NCI-H187 treated with DMSO at 0.1 percent for 48 hours (cell line): ENCODE measurements at regions not wholly inside any gene's neighbourhood (a gene's known extent, or its start where the extent isn't known, plus 50 kb on each side); places are given as distances from the start of the nearest gene placed in this dataset.
"Not testable (repeated sequence)": the region's sequence is repeated elsewhere in the genome, so short reads cannot be mapped to it uniquely, and the experiment has no call there.

ENCODE experiments used
- DNase-seq: peaks from one replicate; lab custom pipeline; 2025; lab: John Stamatoyannopoulos, UW

- no peak for DNase-seq
Observed at GRCh38 chr7:13198036-13198435, 510.6 kb downstream of the ARL4A start.

DNA sequence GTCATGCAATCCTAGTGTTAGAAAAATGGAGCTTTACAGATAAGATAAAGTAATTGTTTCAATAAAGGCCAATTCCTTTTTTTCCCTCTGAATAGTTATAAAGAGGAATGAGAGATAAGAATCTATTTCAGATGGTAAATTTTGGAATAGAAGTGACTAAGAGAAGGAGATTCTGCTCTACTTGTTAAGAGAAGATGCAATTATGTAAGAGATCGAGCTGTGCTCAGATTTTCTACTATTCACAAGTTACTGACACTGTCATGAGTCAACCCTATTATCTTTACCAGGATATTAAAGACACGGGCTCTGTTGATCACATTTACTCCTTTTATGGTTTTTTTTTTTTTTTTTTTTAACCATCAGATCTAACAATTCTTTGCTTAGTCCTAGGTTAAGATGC is 511.3 kb downstream of the ARL4A start:
- no peak for DNase-seq

- DNase-seq: no peak
Observed at GRCh38 chr7:13201628-13202027, 514.2 kb downstream of the ARL4A start.

GRCh38 chr7:13217768-13218167 is 530.3 kb downstream of the ARL4A start:
- DNase-seq: no peak

- DNase-seq: no peak
Observed at GRCh38 chr7:13225068-13225467, 537.6 kb downstream of the ARL4A start.

GRCh38 chr7:13226385-13226784 is 539.0 kb downstream of the ARL4A start:
- no peak for DNase-seq

- no peak for DNase-seq
Observed at GRCh38 chr7:13231216-13231615, 543.8 kb downstream of the ARL4A start.

- no peak for DNase-seq
Observed at GRCh38 chr7:13235436-13235835, 548.0 kb downstream of the ARL4A start.

DNA sequence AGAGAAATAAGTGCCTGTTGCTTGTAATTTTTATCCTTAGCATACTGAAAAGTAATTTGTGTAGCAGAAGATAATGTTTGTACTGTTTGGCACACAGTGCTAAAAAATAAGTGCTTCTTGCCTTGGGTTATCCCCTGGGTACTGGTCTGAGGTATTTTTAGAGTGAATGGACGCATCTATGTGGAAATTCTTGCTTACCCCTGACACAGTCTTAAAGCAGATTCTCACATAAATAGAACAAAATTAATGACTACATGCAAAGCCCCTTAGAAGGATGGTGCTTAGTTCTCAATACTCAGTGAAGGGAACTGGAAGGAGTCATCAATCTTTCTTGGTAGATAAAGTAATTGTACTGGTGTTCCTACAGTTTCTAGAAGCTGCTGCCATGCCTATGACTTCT is 548.6 kb downstream of the ARL4A start:
- no peak for DNase-seq

DNA sequence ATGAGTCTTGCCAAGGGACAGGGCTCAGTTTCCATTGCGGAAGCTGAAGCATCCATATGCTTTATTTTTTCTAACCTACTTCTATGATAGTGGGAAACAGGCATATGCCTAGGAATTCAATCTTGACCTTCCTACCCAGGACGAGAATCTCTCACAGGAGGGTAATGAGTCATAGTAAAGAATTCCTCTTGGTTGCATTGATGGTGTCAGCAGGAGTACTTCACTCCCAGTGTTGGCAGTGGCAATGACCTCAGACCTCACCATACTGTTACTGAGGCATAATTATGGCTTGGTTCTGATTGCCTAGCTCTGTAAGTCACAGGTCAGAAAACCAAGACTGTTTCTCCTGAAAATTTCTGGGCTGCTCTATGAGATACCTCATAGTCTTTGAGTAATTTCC is 552.9 kb downstream of the ARL4A start:
- DNase-seq: no peak

- no peak for DNase-seq
Observed at GRCh38 chr7:13241416-13241815, 554.0 kb downstream of the ARL4A start.

DNA sequence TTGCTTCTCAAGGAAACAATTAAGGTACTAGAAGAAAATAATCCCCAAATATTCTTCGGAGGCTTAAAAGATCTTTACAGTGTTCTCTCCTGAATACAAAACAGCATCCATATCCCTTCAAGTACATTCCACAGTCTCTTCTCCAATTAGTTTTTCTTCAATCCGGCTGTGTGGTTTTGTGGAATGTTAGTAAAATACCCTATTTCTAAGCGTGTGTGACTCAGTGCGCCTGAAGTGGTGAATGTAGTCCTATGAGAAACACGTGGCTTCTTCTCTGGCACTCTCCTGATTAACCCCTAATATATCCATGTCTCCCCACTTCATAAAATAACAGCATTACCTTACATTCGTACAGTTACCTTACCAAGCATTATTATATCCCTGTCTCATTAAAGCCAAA is 570.2 kb downstream of the ARL4A start:
- no peak for DNase-seq

DNA sequence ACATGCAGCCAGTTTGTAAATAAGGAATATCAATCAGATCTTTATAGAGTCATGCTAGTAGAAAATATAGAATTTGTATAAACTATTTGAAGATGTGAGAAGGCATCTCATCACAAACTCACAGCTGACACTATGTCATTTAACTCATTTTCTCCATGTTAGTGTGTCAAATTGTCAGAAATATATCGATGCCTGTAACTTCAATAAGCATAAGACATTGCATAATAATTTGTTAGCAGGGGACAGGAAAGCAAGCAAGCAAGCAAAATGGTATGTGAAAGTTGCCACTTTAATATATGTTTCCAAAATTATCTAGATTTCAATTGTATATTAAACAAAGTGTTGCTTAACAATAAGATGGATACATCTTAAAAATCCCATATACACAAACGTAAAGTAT is 571.0 kb downstream of the ARL4A start:
- no peak for DNase-seq

DNA sequence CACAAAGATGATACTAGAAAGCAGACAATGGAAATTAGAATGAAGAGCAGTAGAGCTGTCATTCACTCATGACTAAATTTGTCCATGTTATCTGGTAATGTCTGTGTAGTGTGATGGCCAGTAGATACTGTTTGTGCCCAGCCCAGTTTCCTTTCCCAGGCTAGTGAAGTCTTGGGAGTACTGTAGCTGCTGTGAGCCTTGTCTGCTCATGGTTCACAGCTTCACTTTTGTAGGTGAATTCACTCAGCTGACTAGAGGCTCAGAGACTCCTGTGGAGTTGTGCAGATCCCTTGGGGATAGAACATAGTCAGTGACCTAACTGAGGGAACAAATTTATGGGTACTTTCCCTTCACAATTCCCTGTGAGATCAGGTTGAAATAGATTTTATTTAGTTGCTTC is 572.5 kb downstream of the ARL4A start:
- DNase-seq: no peak

DNA sequence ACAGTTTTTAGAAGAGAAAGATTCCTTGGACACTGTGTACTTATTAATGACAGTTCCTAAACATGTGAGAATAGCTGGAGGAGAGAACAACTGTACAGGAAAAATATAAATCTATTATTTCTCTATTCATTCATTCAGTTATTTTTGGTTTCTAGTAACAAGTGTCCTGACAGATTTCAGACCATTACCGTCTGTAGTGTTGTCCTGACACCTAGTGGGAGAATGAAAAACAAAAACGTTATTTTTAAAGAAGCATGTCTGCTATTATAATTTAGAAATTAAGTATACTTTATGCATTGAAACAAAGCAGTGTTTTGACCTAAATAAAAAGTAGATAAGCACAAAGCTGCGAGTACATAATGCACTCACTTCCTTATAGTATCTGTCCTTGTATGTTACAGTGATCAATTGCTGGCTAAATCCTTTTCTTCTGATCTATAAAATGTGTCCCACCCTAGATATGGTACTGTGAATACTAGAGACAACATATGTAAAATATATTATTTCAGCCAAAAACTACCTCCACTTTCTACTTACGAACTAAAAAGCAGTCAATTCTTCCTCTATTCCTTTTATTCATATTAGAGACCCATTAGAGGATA is 575.6 kb downstream of the ARL4A start:
- DNase-seq: no peak

GRCh38 chr7:13265271-13265670 is 577.8 kb downstream of the ARL4A start:
- no peak for DNase-seq

DNA sequence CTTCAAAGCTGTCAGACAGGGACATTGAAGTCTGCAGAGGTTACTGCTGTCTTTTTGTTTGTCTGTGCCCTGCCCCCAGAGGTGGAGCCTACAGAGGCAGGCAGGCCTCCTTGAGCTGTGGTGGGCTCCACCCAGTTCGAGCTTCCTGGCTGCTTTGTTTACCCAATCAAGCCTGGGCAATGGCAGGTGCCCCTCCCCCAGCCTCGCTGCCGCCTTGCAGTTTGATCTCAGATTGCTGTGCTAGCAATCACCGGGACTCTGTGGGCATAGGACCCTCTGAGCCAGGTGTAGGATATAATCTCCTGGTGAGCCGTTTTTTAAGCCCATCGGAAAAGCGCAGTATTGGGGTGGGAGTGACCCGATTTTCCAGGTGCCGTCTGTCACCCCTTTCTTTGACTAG is 586.8 kb downstream of the ARL4A start:
- not testable (repeated sequence) for DNase-seq

- DNase-seq: no peak
Observed at GRCh38 chr7:13276977-13277376, 589.5 kb downstream of the ARL4A start.

DNA sequence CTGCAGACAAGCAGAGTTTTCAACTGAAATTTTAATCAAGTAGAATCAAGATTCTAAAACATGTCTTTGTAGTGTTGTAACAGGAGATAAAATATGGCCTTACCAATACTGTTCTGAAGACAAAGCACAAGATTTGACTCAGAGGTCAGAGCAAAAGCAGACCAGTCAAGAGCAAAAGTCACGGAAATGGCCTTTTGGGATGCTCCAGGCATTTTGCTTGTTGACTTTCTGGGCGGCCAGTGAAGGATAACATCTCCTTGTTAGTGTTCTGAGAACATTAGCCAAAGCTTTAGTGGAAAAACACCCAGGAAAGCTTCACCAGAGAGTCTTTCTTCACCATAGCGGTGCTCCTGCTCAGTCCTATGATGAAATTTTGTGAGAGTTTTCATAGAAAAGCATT is 590.6 kb downstream of the ARL4A start:
- no peak for DNase-seq

DNA sequence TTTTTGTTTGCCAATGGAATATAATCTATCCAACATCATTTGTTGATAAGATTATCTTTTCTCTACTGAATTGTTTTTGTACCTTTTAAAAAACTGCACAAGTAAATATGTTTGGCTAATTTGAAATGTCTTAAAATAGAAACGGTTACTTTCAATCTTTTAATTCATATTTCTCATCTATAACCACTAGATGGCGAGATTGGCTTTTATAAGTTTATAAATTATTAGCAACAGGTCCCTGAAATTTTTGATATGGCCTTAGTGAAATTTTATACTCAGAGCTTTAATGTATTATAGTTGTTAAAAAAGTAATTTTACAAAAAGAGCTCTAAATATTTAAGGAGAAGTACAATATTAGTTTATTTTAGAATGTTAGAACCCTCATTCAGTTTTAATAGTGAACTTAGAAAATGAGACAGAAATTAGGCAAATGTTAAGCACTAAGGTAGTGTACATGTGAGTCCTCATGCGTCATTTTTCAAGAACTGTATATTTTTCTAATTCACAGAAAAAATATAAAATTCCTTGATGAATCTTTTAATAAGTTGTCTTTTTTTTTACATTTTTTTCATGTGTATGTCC is 592.5 kb downstream of the ARL4A start:
- no peak for DNase-seq

DNA sequence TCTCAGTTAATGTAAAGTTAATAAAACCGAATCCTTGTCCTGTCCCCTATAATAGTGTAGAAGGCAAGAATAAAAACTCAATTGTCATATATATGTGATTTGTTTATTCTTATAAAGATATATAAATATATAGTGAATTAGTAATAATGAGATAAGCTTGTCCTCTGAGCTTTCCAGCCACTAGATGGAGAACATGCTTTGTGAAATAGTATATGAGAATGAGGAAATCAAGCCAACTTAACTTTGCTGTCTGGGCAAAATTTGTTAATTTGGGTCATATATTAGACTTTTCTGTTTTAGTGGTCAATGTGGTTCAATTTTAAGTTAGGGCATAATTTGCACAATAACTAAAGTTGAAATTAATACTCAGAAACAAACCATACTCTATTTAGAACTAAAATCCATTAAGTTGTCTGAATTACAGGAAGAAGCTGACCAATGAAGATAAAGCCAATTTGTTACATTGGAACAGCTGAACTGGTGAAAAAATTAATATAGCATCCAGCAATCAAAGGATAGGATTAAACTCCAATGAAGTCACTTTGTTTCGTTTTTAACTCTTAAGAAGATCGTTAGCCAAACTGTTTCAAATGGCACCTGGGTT is 595.0 kb downstream of the ARL4A start:
- DNase-seq: no peak

GRCh38 chr7:13286916-13287315 is 599.5 kb downstream of the ARL4A start:
- DNase-seq: no peak

DNA sequence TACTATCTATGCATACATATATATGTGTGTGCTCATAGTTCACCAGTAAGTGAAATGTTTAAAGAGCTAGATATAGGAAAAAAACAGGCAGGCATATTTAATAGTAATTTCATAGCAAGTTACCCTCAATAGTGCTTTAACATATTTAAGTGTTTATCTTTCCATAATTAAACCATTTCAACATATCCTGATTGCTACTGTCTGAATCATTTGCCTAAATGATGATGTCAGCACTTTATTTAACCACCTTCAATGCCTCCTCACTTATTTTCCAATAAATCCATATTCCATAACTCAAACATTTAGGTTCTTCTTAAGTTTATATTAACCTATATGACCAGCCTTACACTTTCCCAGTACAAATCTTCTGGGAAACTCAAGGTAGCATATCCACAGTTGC is 601.1 kb downstream of the ARL4A start:
- no peak for DNase-seq

DNA sequence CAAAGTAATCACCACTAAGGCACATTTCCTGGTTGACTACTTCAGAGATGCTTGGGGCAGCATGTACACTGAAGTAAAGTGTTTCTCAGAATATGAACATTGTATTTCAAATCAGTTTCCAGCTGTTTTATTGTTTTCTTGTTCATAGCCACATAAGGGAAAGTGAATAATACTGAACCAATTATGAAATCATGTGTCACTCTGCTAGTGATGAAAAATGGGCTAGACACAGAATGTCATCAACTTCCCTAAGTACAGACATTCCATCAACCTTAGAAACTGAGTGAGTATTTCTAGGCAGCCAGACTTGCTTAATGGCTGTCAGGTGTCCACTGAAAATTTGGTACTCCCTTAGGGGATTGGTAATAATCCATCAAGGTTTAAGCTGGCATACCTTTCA is 603.5 kb downstream of the ARL4A start:
- DNase-seq: no peak
